SU-DHL-6 (cell line): ENCODE measurements at regions not wholly inside any gene's neighbourhood (a gene's known extent, or its start where the extent isn't known, plus 50 kb on each side); places are given as distances from the start of the nearest gene placed in this dataset.

Source experiments
- H2AFZ ChIP-seq: fragments of 200-600 bp; sonication (generic); 2 replicates; pipeline ENCODE4 v1.6.1; 2014; ENCODE audit warnings: low read depth, mild to moderate bottlenecking, moderate library complexity, mixed read lengths, antibody characterized with exemption, low read length; ENCODE audit not compliant: severe bottlenecking
- H3F3A ChIP-seq: fragments of 200-600 bp; shearing (Covaris generic); 2 replicates; pipeline ENCODE4 v1.6.0; 2016; ENCODE audit warnings: antibody characterized with exemption, mild to moderate bottlenecking; ENCODE audit not compliant: insufficient read depth
- H3K27ac ChIP-seq: fragments of 200-600 bp; sonication (generic); 2 replicates; pipeline ENCODE4 v1.5.1; 2016; ENCODE audit warnings: low read depth, mild to moderate bottlenecking, low read length, moderate library complexity, mixed read lengths
- H3K27me3 ChIP-seq: fragments of 200-600 bp; sonication (generic), shearing (Covaris generic); 2 replicates; pipeline ENCODE4 v1.6.0; 2014; ENCODE audit warnings: mild to moderate bottlenecking, low read length
- H3K36me3 ChIP-seq: fragments of 200-600 bp; sonication (generic); 2 replicates; pipeline ENCODE4 v1.6.1; 2014; ENCODE audit warnings: mild to moderate bottlenecking, low read length, mixed read lengths
- H3K4me2 ChIP-seq: fragments of 300-600, 200-600 bp; shearing (Covaris generic), sonication (generic); 2 replicates; pipeline ENCODE4 v1.6.0; 2014; ENCODE audit warnings: low read length, low read depth, mild to moderate bottlenecking; ENCODE audit not compliant: poor library complexity, severe bottlenecking
- H3K4me3 ChIP-seq: fragments of 200-600 bp; sonication (generic); 2 replicates; pipeline ENCODE4 v1.5.1; 2014; ENCODE audit warnings: antibody characterized with exemption, low read length, mild to moderate bottlenecking, mixed read lengths; ENCODE audit not compliant: insufficient read depth, poor library complexity, severe bottlenecking
- H3K79me2 ChIP-seq: fragments of 200-600 bp; sonication (generic); 2 replicates; pipeline ENCODE4 v1.6.1; 2014; ENCODE audit warnings: mild to moderate bottlenecking, low read length, moderate library complexity; ENCODE audit not compliant: insufficient read depth
- H3K9ac ChIP-seq: fragments of 200-600 bp; sonication (generic); 2 replicates; pipeline ENCODE4 v1.7.0; 2014; ENCODE audit warnings: mild to moderate bottlenecking, low read length
- H3K9me2 ChIP-seq: fragments of 200-600 bp; sonication (generic); replicated peaks from 2 replicates; pipeline ENCODE4 v1.6.1; 2014; ENCODE audit warnings: low read length; ENCODE audit not compliant: insufficient read depth
- H3K9me3 ChIP-seq: fragments of 200-600 bp; sonication (generic); 2 replicates; pipeline ENCODE4 v1.6.1; 2014; ENCODE audit warnings: low read length, mixed read lengths; ENCODE audit not compliant: insufficient read depth
- H4K20me1 ChIP-seq: fragments of 200-600 bp; sonication (generic); 2 replicates; pipeline ENCODE4 v1.6.1; 2014; ENCODE audit warnings: low read depth, mild to moderate bottlenecking, antibody characterized with exemption, low read length, moderate library complexity, mixed read lengths
- EZH2phosphoT487 ChIP-seq: fragments of 200-600 bp; sonication (generic), shearing (Covaris generic); conservative IDR thresholded peaks from 2 replicates; pipeline ENCODE4 v1.6.1; 2018; ENCODE audit warnings: mild to moderate bottlenecking, antibody characterized with exemption, low read length, moderate library complexity, mixed read lengths
- TF ChIP-seq, protein P1 (sequence below): fragments of 200-600 bp; sonication (generic); IDR thresholded peaks from one replicate; pipeline ENCODE4 v1.5.1; 2017; ENCODE audit warnings: antibody characterized with exemption, mild to moderate bottlenecking, low read length, moderate library complexity; ENCODE audit not compliant: insufficient read depth, poor library complexity, severe bottlenecking

DNA sequence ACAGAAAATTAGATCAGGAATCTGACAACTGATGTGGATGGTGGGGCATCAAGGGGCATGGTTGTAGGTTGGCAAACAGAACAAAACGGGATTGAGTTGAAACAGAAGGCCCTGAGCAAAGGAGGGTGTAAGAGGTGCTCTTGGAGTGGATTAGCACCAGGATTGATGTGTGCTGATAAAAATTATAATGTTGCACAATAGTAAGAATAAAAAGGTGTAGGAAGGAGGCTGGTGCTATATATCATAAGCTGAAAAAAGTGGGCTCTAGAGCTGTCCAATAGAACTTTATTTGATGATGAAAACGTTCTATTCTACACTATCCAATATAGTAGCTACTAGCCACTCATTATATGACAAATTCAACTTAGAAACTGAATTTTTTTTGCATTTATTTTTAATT lies 263.1 kb upstream of the GYPC start:
- Histone ChIP-seq H3K36me3 (no peaks in the 10 kb centered on the region), H3K79me2 (no peaks in the 10 kb centered on the region), H3F3A (no peaks in the 10 kb centered on the region), H2AFZ (no peak overlapping the region), H3K9me2 (no peaks in the 10 kb centered on the region), H3K27me3 (no peaks in the 10 kb centered on the region), H4K20me1 (no peaks in the 10 kb centered on the region), H3K27ac (no peak overlapping the region), H3K4me3 (no peak overlapping the region), H3K4me2 (no peak overlapping the region), H3K9me3 (no peaks in the 10 kb centered on the region), H3K9ac (no peak overlapping the region)
- no peak for TF ChIP-seq EZH2phosphoT487
- TF ChIP-seq, protein P1, sequence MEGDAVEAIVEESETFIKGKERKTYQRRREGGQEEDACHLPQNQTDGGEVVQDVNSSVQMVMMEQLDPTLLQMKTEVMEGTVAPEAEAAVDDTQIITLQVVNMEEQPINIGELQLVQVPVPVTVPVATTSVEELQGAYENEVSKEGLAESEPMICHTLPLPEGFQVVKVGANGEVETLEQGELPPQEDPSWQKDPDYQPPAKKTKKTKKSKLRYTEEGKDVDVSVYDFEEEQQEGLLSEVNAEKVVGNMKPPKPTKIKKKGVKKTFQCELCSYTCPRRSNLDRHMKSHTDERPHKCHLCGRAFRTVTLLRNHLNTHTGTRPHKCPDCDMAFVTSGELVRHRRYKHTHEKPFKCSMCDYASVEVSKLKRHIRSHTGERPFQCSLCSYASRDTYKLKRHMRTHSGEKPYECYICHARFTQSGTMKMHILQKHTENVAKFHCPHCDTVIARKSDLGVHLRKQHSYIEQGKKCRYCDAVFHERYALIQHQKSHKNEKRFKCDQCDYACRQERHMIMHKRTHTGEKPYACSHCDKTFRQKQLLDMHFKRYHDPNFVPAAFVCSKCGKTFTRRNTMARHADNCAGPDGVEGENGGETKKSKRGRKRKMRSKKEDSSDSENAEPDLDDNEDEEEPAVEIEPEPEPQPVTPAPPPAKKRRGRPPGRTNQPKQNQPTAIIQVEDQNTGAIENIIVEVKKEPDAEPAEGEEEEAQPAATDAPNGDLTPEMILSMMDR = no peak

DNA sequence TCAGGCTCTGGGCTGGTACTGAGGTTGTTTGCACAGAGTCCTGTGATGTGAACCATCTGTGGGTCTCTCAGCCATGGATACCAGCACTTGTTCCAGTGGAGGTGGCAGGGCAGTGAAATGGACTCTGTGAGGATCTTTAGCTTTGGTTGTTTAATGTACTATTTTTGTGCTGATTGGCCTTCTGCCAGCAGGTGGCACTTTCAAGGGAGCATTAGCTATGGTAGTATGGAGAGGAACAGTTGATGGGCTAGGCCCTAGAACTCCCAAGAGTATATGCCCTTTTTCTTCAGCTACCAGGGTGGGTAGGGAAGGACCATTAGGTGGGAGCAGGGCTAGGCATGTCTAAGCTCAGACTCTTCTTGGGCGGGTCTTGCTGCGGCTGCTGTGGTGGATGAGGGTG lies 257.0 kb upstream of the GYPC start:
- Histone ChIP-seq H3K79me2 (no peaks in the 10 kb centered on the region), H4K20me1 (no peaks in the 10 kb centered on the region), H3K9ac (no peak overlapping the region), H3K27ac (no peak overlapping the region), H2AFZ (no peak overlapping the region), H3K9me2 (no peaks in the 10 kb centered on the region), H3K4me3 (no peak overlapping the region), H3K36me3 (no peaks in the 10 kb centered on the region), H3K4me2 (no peak overlapping the region), H3F3A (no peaks in the 10 kb centered on the region), H3K27me3 (no peaks in the 10 kb centered on the region), H3K9me3 (no peaks in the 10 kb centered on the region)
- TF ChIP-seq EZH2phosphoT487 = no peak
- TF ChIP-seq, protein P1 = no peak

DNA sequence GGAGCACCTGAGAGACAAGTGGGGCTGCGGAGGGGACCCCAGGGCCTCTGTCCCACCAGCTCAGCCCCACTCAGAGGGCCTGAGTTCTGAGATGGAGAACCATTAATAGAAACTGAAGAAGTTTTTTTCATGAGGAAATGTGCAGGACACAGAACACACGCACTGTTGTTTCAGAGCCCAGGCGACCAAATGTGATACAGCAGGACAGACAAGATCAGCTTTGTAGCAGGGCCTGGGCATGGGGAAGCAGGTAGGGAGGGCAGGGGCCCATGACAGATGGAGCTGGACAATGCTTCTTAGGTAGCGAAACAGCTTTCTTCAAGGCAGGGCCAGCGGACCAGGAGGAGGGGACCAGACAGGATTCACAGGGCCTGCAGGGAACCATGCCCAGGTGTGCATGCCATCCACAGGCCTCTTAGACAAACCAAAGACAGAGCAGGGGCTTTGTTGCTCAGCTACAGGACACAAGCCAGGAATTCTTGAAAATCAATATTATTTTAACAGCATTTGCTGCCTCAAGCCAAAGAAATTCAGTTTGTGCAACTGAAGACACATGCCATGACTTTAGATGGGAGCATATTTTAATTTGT lies 252.8 kb upstream of the GYPC start:
- H4K20me1 ChIP-seq = no peaks in the 10 kb centered on the region
- no peaks in the 10 kb centered on the region for H3F3A ChIP-seq
- H3K4me2 ChIP-seq = no peak overlapping the region
- no peaks in the 10 kb centered on the region for H3K9me3 ChIP-seq
- no peak overlapping the region for H3K9ac ChIP-seq
- TF ChIP-seq, protein P1 = no peak
- TF ChIP-seq EZH2phosphoT487 = no peak
- H3K9me2 ChIP-seq = no peaks in the 10 kb centered on the region
- H2AFZ ChIP-seq = no peak overlapping the region
- H3K36me3 ChIP-seq = no peaks in the 10 kb centered on the region
- H3K27ac ChIP-seq = no peak overlapping the region
- H3K27me3 ChIP-seq = no peaks in the 10 kb centered on the region
- no peaks in the 10 kb centered on the region for H3K79me2 ChIP-seq
- H3K4me3 ChIP-seq = no peak overlapping the region

DNA sequence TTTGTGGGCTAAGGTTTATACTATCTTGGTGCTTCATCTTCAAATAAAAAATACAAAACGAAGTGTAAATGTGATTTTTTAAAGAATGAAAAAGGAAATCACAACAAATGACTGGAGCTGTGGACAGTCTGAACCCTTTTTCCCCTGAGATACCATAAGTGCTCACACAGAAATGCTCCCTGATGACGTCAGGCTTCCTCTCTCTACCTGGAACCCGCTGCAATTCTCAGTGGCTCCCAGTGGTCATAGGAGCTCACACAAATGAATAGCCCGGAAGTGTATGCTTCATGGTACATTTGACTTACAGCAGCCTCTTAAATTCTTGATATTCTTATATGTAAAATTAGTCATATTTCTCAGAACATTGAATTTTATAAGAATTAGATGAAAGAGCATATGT lies 249.7 kb upstream of the GYPC start:
- no peak overlapping the region for H3K4me3 ChIP-seq
- H3F3A ChIP-seq = no peaks in the 10 kb centered on the region
- no peak overlapping the region for H2AFZ ChIP-seq
- no peaks in the 10 kb centered on the region for H3K79me2 ChIP-seq
- no peak for TF ChIP-seq EZH2phosphoT487
- TF ChIP-seq, protein P1 = no peak
- H3K27ac ChIP-seq = no peak overlapping the region
- no peak overlapping the region for H3K4me2 ChIP-seq
- H3K27me3 ChIP-seq = no peaks in the 10 kb centered on the region
- H4K20me1 ChIP-seq = no peaks in the 10 kb centered on the region
- no peaks in the 10 kb centered on the region for H3K9me3 ChIP-seq
- no peak overlapping the region for H3K9ac ChIP-seq
- H3K9me2 ChIP-seq = no peaks in the 10 kb centered on the region
- no peaks in the 10 kb centered on the region for H3K36me3 ChIP-seq
